CD14-positive monocyte (primary cell): ENCODE measurements at regions not wholly inside any gene's neighbourhood (a gene's known extent, or its start where the extent isn't known, plus 50 kb on each side); places are given as distances from the start of the nearest gene placed in this dataset.

Experiments used
- DNase-seq, 3 donors: peaks; one replicate each; pipeline ENCODE4 v3.0.0-alpha.2; 2011 to 2022
- H2AFZ ChIP-seq: 2 replicates; pipeline ENCODE4 v1.6.0; 2012; ENCODE audit warnings: mild to moderate bottlenecking, low read depth, low read length, inconsistent platforms; ENCODE audit not compliant: insufficient read depth, poor library complexity, severe bottlenecking
- H3K27ac ChIP-seq, 2 donors: 1 replicate in 1 of 2; 2 replicates in 1 of 2; pipeline ENCODE4 v1.5.1; 2012 to 2013; ENCODE audit warnings: low read length in 2 of 2, control low read depth in 1 of 2, inconsistent platforms in 1 of 2, low read depth in 1 of 2, mild to moderate bottlenecking in 1 of 2
- H3K27me3 ChIP-seq, 2 donors: one replicate each; pipeline versions ENCODE4 v1.6.0 to v1.6.1; 2011 to 2013; ENCODE audit warnings: low read length in 2 of 2; ENCODE audit not compliant: control insufficient read depth in 2 of 2, insufficient read depth in 2 of 2
- H3K36me3 ChIP-seq, 2 donors: replicated peaks in 1 of 2; 1 replicate in 1 of 2; 2 replicates in 1 of 2; pipeline versions ENCODE4 v1.5.1 to v1.6.1; 2012 to 2013; ENCODE audit warnings: low read length in 2 of 2, control low read depth in 1 of 2, inconsistent platforms in 1 of 2, mild to moderate bottlenecking in 1 of 2; ENCODE audit not compliant: insufficient read depth in 2 of 2, control insufficient read depth in 1 of 2
- H3K4me1 ChIP-seq, 2 donors: 1 replicate in 1 of 2; 2 replicates in 1 of 2; pipeline versions ENCODE4 v1.5.1 to v1.6.1; 2012 to 2013; ENCODE audit warnings: low read length in 2 of 2, control low read depth in 1 of 2, inconsistent platforms in 1 of 2, mild to moderate bottlenecking in 1 of 2, moderate library complexity in 1 of 2; ENCODE audit not compliant: insufficient read depth in 2 of 2, control insufficient read depth in 1 of 2
- H3K4me2 ChIP-seq: replicated peaks from 2 replicates; pipeline ENCODE3; 2012; ENCODE audit warnings: low read length, moderate library complexity, mild to moderate bottlenecking; ENCODE audit not compliant: poor library complexity, severe bottlenecking; ENCODE audit errors: extremely low read depth
- H3K4me3 ChIP-seq, 3 experiments: fragments of 200-600 bp in 1 of 3; sonication (generic) in 1 of 3; replicated peaks in 1 of 3; 1 replicate in 2 of 3; 2 replicates in 1 of 3; pipeline ENCODE4 v1.5.1; 2011 to 2013; ENCODE audit warnings: low read length in 3 of 3, mild to moderate bottlenecking in 3 of 3, control low read depth in 2 of 3, low read depth in 2 of 3, inconsistent platforms in 1 of 3, moderate library complexity in 1 of 3
- H3K79me2 ChIP-seq: 2 replicates; pipeline ENCODE4 v1.6.0; 2012; ENCODE audit warnings: mild to moderate bottlenecking, control low read depth, inconsistent platforms, low read length, moderate library complexity; ENCODE audit not compliant: insufficient read depth
- H3K9ac ChIP-seq: 2 replicates; pipeline ENCODE4 v1.6.0; 2017; ENCODE audit warnings: low read length, mild to moderate bottlenecking; ENCODE audit not compliant: insufficient read depth, poor library complexity, severe bottlenecking
- H3K9me3 ChIP-seq, 2 donors: replicated peaks in 1 of 2; 1 replicate in 1 of 2; 2 replicates in 1 of 2; pipeline versions ENCODE4 v1.5.1 to v1.6.1; 2012 to 2013; ENCODE audit warnings: low read length in 2 of 2, control low read depth in 1 of 2; ENCODE audit not compliant: control insufficient read depth in 1 of 2, insufficient read depth in 1 of 2
- H4K20me1 ChIP-seq: 2 replicates; pipeline ENCODE4 v1.6.0; 2012; ENCODE audit warnings: mild to moderate bottlenecking, low read length, control low read depth, moderate library complexity; ENCODE audit not compliant: insufficient read depth
- H3K27ac Mint-ChIP-seq, 7 donors: one replicate each; pipeline ENCODE4 v1.8.0; 2020; ENCODE audit warnings: mild to moderate bottlenecking in 7 of 7, mixed read lengths in 7 of 7, moderate library complexity in 6 of 7, inconsistent platforms in 2 of 7
- H3K27me3 Mint-ChIP-seq, 3 donors: one replicate each; pipeline ENCODE4 v1.8.0; 2021 to 2022; ENCODE audit warnings: low read depth in 3 of 3, mild to moderate bottlenecking in 3 of 3, mixed read lengths in 3 of 3, moderate library complexity in 3 of 3, inconsistent platforms in 1 of 3
- H3K36me3 Mint-ChIP-seq, 2 donors: one replicate each; pipeline ENCODE4 v1.8.0; 2020; ENCODE audit warnings: mixed read lengths in 2 of 2, inconsistent platforms in 1 of 2, mild to moderate bottlenecking in 1 of 2
- H3K4me1 Mint-ChIP-seq: one replicate; pipeline ENCODE4 v1.8.0; 2020; ENCODE audit warnings: mild to moderate bottlenecking, mixed read lengths
- H3K4me3 Mint-ChIP-seq, 2 donors: one replicate each; pipeline ENCODE4 v1.8.0; 2020; ENCODE audit warnings: mild to moderate bottlenecking in 2 of 2, mixed read lengths in 2 of 2, moderate library complexity in 1 of 2
- H3K9me3 Mint-ChIP-seq, 7 donors: one replicate each; pipeline ENCODE4 v1.8.0; 2020 to 2022; ENCODE audit warnings: mixed read lengths in 7 of 7, mild to moderate bottlenecking in 6 of 7, moderate library complexity in 6 of 7, inconsistent platforms in 2 of 7
- CTCF ChIP-seq: fragments of 200-600 bp; IDR thresholded peaks from one replicate; pipeline ENCODE4 v1.8.0; 2022; ENCODE audit warnings: antibody characterized with exemption, mild to moderate bottlenecking
- WGBS: methylation state at CpG from one replicate; pipeline ENCODE4 v1.1.5; 2013; ENCODE audit warnings: missing lambda C conversion rate; ENCODE audit not compliant: insufficient coverage; 5-methylcytosine and 5-hydroxymethylcytosine counted together
- intact Hi-C, 2 donors: fragments of 100-400 bp; cut with micrococcal nuclease; formaldehyde crosslinking; loops; one replicate each; pipeline versions ENCODE4 v1.15.0 to v1.15.1; 2023

GRCh38 chr18:2146754-2147153, 424.6 kb downstream of the METTL4 start:
- peaks cover 0 to 12% (median 0%) of the 10 kb centered on the region in 7 donors for H3K9me3 Mint-ChIP-seq
- intact Hi-C loops = no loop called here

GRCh38 chr18:2147476-2148230, 423.7 kb downstream of the METTL4 start:
- Histone ChIP-seq H3K4me1 (no peaks in the 10 kb centered on the region), H3K79me2 (no peaks in the 10 kb centered on the region), H3K9ac (no peak overlapping the region), H3K4me2 (no peak overlapping the region), H3K4me3 (no peak overlapping the region), H3K27ac (no peak overlapping the region), H3K36me3 (no peaks in the 10 kb centered on the region), H3K9me3 (no peaks in the 10 kb centered on the region), H4K20me1 (no peaks in the 10 kb centered on the region), H2AFZ (no peak overlapping the region), H3K27me3 (no peaks in the 10 kb centered on the region)
- H3K36me3 Mint-ChIP-seq = no peaks in the 10 kb centered on the region
- 100% methylated on average over 1 of the region's 8 CpGs for WGBS
- peaks cover 0 to 12% (median 0%) of the 10 kb centered on the region in 7 donors for H3K9me3 Mint-ChIP-seq
- peak overlapping the region in 1 of 2 donors; percentile 9 for H3K4me3 Mint-ChIP-seq
- peaks cover 0 to 4% (median 0%) of the 10 kb centered on the region in 3 donors for H3K27me3 Mint-ChIP-seq
- TF ChIP-seq CTCF = no peak
- intact Hi-C loops = no loop called here
- no peak for DNase-seq
- H3K27ac Mint-ChIP-seq = no peak overlapping the region
- peaks cover 2% of the 10 kb centered on the region for H3K4me1 Mint-ChIP-seq

More at GRCh38 chr18:2146754-2147153, 424.6 kb downstream of the METTL4 start:
- H3K27ac ChIP-seq = no peak overlapping the region
- no peak overlapping the region for H2AFZ ChIP-seq
- no peaks in the 10 kb centered on the region for H3K79me2 ChIP-seq
- no peak overlapping the region for H3K9ac ChIP-seq
- no peaks in the 10 kb centered on the region for H3K36me3 ChIP-seq
- peaks cover 4% of the 10 kb centered on the region for H3K4me1 Mint-ChIP-seq
- no peaks in the 10 kb centered on the region for H3K9me3 ChIP-seq
- no peak overlapping the region for H3K4me2 ChIP-seq
- H3K27ac Mint-ChIP-seq = no peak overlapping the region
- WGBS = no CpG with 5 or more reads among the region's 2 CpGs
- no peaks in the 10 kb centered on the region for H3K36me3 Mint-ChIP-seq
- H3K4me3 ChIP-seq = no peak overlapping the region
- H3K27me3 ChIP-seq = no peaks in the 10 kb centered on the region
- H3K4me3 Mint-ChIP-seq = no peak overlapping the region
- DNase-seq = no peak
- H4K20me1 ChIP-seq = no peaks in the 10 kb centered on the region
- peaks cover 0 to 4% (median 0%) of the 10 kb centered on the region in 3 donors for H3K27me3 Mint-ChIP-seq
- TF ChIP-seq CTCF = no peak
- no peaks in the 10 kb centered on the region for H3K4me1 ChIP-seq
